ENCODE measurements at regions not wholly inside any gene's neighbourhood (a gene's known extent, or its start where the extent isn't known, plus 50 kb on each side); places are given as distances from the start of the nearest gene placed in this dataset.

GRCh38 chr2:236675526-236675925, 105.9 kb downstream of the ACKR3 start:
- DNase-seq (ENCODE audit: low spot score in 2 of 2), result no peak
- no peak overlapping the region for H3K4me3 ChIP-seq (ENCODE audit: low read depth, poor library complexity, severe bottlenecking)
- intact Hi-C loops (cut with DNase I; ENCODE audit: low total_unique reads), result no loop called here
- TF ChIP-seq, protein P1, sequence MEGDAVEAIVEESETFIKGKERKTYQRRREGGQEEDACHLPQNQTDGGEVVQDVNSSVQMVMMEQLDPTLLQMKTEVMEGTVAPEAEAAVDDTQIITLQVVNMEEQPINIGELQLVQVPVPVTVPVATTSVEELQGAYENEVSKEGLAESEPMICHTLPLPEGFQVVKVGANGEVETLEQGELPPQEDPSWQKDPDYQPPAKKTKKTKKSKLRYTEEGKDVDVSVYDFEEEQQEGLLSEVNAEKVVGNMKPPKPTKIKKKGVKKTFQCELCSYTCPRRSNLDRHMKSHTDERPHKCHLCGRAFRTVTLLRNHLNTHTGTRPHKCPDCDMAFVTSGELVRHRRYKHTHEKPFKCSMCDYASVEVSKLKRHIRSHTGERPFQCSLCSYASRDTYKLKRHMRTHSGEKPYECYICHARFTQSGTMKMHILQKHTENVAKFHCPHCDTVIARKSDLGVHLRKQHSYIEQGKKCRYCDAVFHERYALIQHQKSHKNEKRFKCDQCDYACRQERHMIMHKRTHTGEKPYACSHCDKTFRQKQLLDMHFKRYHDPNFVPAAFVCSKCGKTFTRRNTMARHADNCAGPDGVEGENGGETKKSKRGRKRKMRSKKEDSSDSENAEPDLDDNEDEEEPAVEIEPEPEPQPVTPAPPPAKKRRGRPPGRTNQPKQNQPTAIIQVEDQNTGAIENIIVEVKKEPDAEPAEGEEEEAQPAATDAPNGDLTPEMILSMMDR (IDR thresholded peaks at IDR 0.05), result no peak
- TF ChIP-seq POLR2A (IDR thresholded peaks at IDR 0.05), result no peak

DNA sequence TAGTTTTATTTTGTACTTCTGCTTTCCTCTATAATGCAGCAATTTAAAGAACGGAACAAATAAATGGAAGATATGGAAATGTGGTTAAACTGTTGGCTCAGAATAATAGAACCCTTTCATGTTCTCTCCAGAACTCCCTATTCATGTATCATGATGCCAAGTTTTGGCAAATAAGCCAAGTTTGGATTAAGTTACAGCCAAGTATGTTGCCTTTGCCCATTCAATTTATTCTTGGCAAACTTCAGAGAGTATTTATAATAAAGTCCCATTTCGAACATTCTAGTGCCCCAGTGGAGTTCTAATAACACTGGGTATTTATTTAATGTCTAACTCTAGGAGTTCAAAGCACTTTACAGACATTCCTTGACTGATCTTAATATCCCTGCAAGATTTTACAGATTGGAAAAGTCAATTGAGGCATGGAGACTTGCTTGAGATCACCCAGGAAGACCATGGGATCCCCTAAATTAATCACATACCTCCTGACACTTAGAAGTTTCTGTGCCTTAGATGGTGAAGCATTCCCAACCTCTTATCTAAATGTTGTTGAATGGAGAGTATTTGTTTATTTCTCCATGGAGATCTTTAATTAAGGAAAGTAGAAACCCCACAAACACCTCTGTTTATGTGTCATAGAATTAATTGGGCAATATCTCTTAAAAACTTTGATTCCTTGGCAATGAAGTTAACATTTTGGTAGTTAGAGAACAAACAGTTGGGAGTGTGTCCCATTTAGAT, 106.7 kb downstream of the ACKR3 start:
- no peak for DNase-seq (ENCODE audit: low spot score in 2 of 2)
- TF ChIP-seq, protein P1 (IDR thresholded peaks at IDR 0.05), result no peak
- TF ChIP-seq POLR2A (IDR thresholded peaks at IDR 0.05), result no peak

GRCh38 chr2:236677368-236677767, 107.7 kb downstream of the ACKR3 start:
- intact Hi-C loops (cut with DNase I; ENCODE audit: low total_unique reads), result no loop called here
- H3K4me3 ChIP-seq (ENCODE audit: low read depth, poor library complexity, severe bottlenecking), result no peak overlapping the region
- TF ChIP-seq, protein P1 (IDR thresholded peaks at IDR 0.05), result no peak
- no peak for TF ChIP-seq POLR2A (IDR thresholded peaks at IDR 0.05)
- peak in 1 of 2 donors; percentile 77 for DNase-seq (ENCODE audit: low spot score in 2 of 2)
- 80 to 92% methylated on average over 8 of the region's 8 CpGs for WGBS, 2 donors

More for the DNA sequence above, 106.7 kb downstream of the ACKR3 start:
- WGBS, 2 donors, result 17 to 22% methylated on average over 2 of the region's 2 CpGs
- no peak overlapping the region for H3K4me3 ChIP-seq (ENCODE audit: low read depth, poor library complexity, severe bottlenecking)
- intact Hi-C loops (cut with DNase I; ENCODE audit: low total_unique reads), result no loop called here

GRCh38 chr2:236678307-236678975, 108.8 kb downstream of the ACKR3 start:
- peak in 1 of 2 donors; percentile 74 for DNase-seq (ENCODE audit: low spot score in 2 of 2)
- no peak for TF ChIP-seq POLR2A (IDR thresholded peaks at IDR 0.05)
- TF ChIP-seq, protein P1 (IDR thresholded peaks at IDR 0.05), result no peak
- WGBS, 2 donors, result 60 to 82% methylated on average over 15 of the region's 15 CpGs
- no peak overlapping the region for H3K4me3 ChIP-seq (ENCODE audit: low read depth, poor library complexity, severe bottlenecking)
- intact Hi-C loops (cut with DNase I; ENCODE audit: low total_unique reads), result no loop called here

- intact Hi-C loops (cut with DNase I; ENCODE audit: low total_unique reads), result no loop called here
- no peak for DNase-seq (ENCODE audit: low spot score in 2 of 2)
- WGBS, 2 donors, result 49 to 54% methylated on average over 10 of the region's 10 CpGs
- TF ChIP-seq POLR2A (IDR thresholded peaks at IDR 0.05), result no peak
- TF ChIP-seq, protein P1 (IDR thresholded peaks at IDR 0.05), result no peak
- no peak overlapping the region for H3K4me3 ChIP-seq (ENCODE audit: low read depth, poor library complexity, severe bottlenecking)
Observed at GRCh38 chr2:236679884-236680860, 110.5 kb downstream of the ACKR3 start.
